ENCODE measurements at regions not wholly inside any gene's neighbourhood (a gene's known extent, or its start where the extent isn't known, plus 50 kb on each side); places are given as distances from the start of the nearest gene placed in this dataset.

- TF ChIP-seq, protein P1, sequence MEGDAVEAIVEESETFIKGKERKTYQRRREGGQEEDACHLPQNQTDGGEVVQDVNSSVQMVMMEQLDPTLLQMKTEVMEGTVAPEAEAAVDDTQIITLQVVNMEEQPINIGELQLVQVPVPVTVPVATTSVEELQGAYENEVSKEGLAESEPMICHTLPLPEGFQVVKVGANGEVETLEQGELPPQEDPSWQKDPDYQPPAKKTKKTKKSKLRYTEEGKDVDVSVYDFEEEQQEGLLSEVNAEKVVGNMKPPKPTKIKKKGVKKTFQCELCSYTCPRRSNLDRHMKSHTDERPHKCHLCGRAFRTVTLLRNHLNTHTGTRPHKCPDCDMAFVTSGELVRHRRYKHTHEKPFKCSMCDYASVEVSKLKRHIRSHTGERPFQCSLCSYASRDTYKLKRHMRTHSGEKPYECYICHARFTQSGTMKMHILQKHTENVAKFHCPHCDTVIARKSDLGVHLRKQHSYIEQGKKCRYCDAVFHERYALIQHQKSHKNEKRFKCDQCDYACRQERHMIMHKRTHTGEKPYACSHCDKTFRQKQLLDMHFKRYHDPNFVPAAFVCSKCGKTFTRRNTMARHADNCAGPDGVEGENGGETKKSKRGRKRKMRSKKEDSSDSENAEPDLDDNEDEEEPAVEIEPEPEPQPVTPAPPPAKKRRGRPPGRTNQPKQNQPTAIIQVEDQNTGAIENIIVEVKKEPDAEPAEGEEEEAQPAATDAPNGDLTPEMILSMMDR (IDR thresholded peaks at IDR 0.05; ENCODE audit: low read length) = no peak
- TF ChIP-seq EZH2 (optimal IDR thresholded peaks at IDR 0.05; ENCODE audit: low read depth, low read length) = no peak
Observed at GRCh38 chr11:45362636-45363035, 76.5 kb upstream of the SYT13 start.

Data from MM.1S (cell line).